ENCODE measurements at regions not wholly inside any gene's neighbourhood (a gene's known extent, or its start where the extent isn't known, plus 50 kb on each side); places are given as distances from the start of the nearest gene placed in this dataset.
"Not testable (repeated sequence)": the region's sequence is repeated elsewhere in the genome, so short reads cannot be mapped to it uniquely, and the experiment has no call there.

- DNase-seq (ENCODE audit: low read depth) = no peak
Measured at GRCh38 chr2:226327830-226328229, 471.8 kb downstream of the IRS1 start.

- DNase-seq (ENCODE audit: low read depth) = no peak
Measured at GRCh38 chr2:226325526-226325925, 474.1 kb downstream of the IRS1 start.

GRCh38 chr2:226320076-226320948 lies 479.3 kb downstream of the IRS1 start:
- DNase-seq (ENCODE audit: low read depth) = no peak

GRCh38 chr2:226317970-226318369 lies 481.6 kb downstream of the IRS1 start:
- DNase-seq (ENCODE audit: low read depth) = no peak

GRCh38 chr2:226313060-226313459 lies 486.6 kb downstream of the IRS1 start:
- no peak for DNase-seq (ENCODE audit: low read depth)

GRCh38 chr2:226312155-226312554 lies 487.5 kb downstream of the IRS1 start:
- DNase-seq (ENCODE audit: low read depth) = no peak

- no peak for DNase-seq (ENCODE audit: low read depth)
Measured at GRCh38 chr2:226310146-226310545, 489.5 kb downstream of the IRS1 start.

- no peak for DNase-seq (ENCODE audit: low read depth)
Measured at GRCh38 chr2:226308986-226309385, 490.6 kb downstream of the IRS1 start.

GRCh38 chr2:226308323-226308680 lies 491.3 kb downstream of the IRS1 start:
- DNase-seq (ENCODE audit: low read depth) = no peak

GRCh38 chr2:226307487-226308322 lies 491.9 kb downstream of the IRS1 start:
- DNase-seq (ENCODE audit: low read depth) = no peak

GRCh38 chr2:226306969-226307368 lies 492.7 kb downstream of the IRS1 start:
- no peak for DNase-seq (ENCODE audit: low read depth)

GRCh38 chr2:226304308-226304707 lies 495.3 kb downstream of the IRS1 start:
- DNase-seq (ENCODE audit: low read depth) = no peak

- DNase-seq (ENCODE audit: low read depth) = no peak
Measured at GRCh38 chr2:226303707-226304106, 495.9 kb downstream of the IRS1 start.

- no peak for DNase-seq (ENCODE audit: low read depth)
Measured at GRCh38 chr2:226300196-226300886, 499.3 kb downstream of the IRS1 start.

GRCh38 chr2:226299771-226300170 lies 499.8 kb downstream of the IRS1 start:
- DNase-seq (ENCODE audit: low read depth) = no peak

- no peak for DNase-seq (ENCODE audit: low read depth)
Measured at GRCh38 chr2:226295681-226296080, 503.9 kb downstream of the IRS1 start.

- DNase-seq (ENCODE audit: low read depth) = no peak
Measured at GRCh38 chr2:226295123-226295522, 504.5 kb downstream of the IRS1 start.

- DNase-seq (ENCODE audit: low read depth) = not testable (repeated sequence)
Measured at GRCh38 chr2:226291281-226291680, 508.3 kb downstream of the IRS1 start.

- DNase-seq (ENCODE audit: low read depth) = no peak
Measured at GRCh38 chr2:226286916-226287315, 512.7 kb downstream of the IRS1 start.

GRCh38 chr2:226283796-226284195 lies 515.8 kb downstream of the IRS1 start:
- DNase-seq (ENCODE audit: low read depth) = no peak

- DNase-seq (ENCODE audit: low read depth) = no peak
Measured at GRCh38 chr2:226282151-226282550, 517.5 kb downstream of the IRS1 start.

- DNase-seq (ENCODE audit: low read depth) = not testable (repeated sequence)
Measured at GRCh38 chr2:226280136-226280535, 519.5 kb downstream of the IRS1 start.

GRCh38 chr2:226275215-226275614 lies 524.4 kb downstream of the IRS1 start:
- DNase-seq (ENCODE audit: low read depth) = no peak
